BJ (cell line): ENCODE measurements at regions not wholly inside any gene's neighbourhood (a gene's known extent, or its start where the extent isn't known, plus 50 kb on each side); places are given as distances from the start of the nearest gene placed in this dataset.

Experiments used
- CTCF ChIA-PET: fragments of 350-600 bp; formaldehyde crosslinking; extraction: SDS; loops from one replicate; lab custom pipeline; 2021; ENCODE audit warnings: antibody characterized with exemption, inconsistent platforms; lab: Yijun Ruan, JAX
- POLR2A ChIA-PET: fragments of 300-600 bp; sonication (Branson Sonifier 250); formaldehyde crosslinking; extraction: SDS; loops from one replicate; lab custom pipeline; 2021; ENCODE audit warnings: antibody characterized with exemption; lab: Charles Lee
- DNase-seq: peaks from one replicate; pipeline ENCODE4 v3.0.0-alpha.2; 2011; ENCODE audit warnings: low read depth
- H3K27me3 ChIP-seq: 2 replicates; pipeline ENCODE4 v1.6.0; 2011; ENCODE audit warnings: low read length; ENCODE audit not compliant: control insufficient read depth, insufficient read depth
- H3K36me3 ChIP-seq: 2 replicates; pipeline ENCODE4 v1.5.1; 2011; ENCODE audit warnings: low read length; ENCODE audit not compliant: control insufficient read depth, insufficient read depth
- H3K4me3 ChIP-seq: 2 replicates; pipeline ENCODE4 v1.5.1; 2011; ENCODE audit warnings: low read depth, mild to moderate bottlenecking, control low read depth, low read length
- CTCF ChIP-seq: IDR thresholded peaks from 2 replicates; pipeline ENCODE4 v1.5.1; 2011; ENCODE audit warnings: low read depth, mild to moderate bottlenecking, control low read depth, inconsistent platforms, low read length, moderate library complexity; ENCODE audit not compliant: insufficient read depth

GRCh38 chr14:22147716-22148115, 441.3 kb downstream of the DAD1 start:
- no peak for DNase-seq
- Histone ChIP-seq H3K4me3 (no peak overlapping the region), H3K36me3 (no peaks in the 10 kb centered on the region), H3K27me3 (no peaks in the 10 kb centered on the region)
- no peak for TF ChIP-seq CTCF
- CTCF ChIA-PET, result no interaction called here
- POLR2A ChIA-PET, result no interaction called here

- H3K36me3 ChIP-seq, result no peaks in the 10 kb centered on the region
- H3K27me3 ChIP-seq, result no peaks in the 10 kb centered on the region
- DNase-seq, result no peak
- CTCF ChIA-PET, result no interaction called here
- no peak overlapping the region for H3K4me3 ChIP-seq
- no peak for TF ChIP-seq CTCF
- POLR2A ChIA-PET, result interaction anchor here (0.6 kb wide), 1 partner anchor 1379 kb away, joined by 3 read pairs; no protein-coding TSS in a partner anchor
Observed at GRCh38 chr14:22143363-22143762, 445.7 kb downstream of the DAD1 start.

GRCh38 chr14:22140633-22141032, 448.4 kb downstream of the DAD1 start:
- H3K4me3 ChIP-seq, result no peak overlapping the region
- CTCF ChIA-PET, result no interaction called here
- no peaks in the 10 kb centered on the region for H3K27me3 ChIP-seq
- no peak for DNase-seq
- TF ChIP-seq CTCF, result no peak
- no peaks in the 10 kb centered on the region for H3K36me3 ChIP-seq
- POLR2A ChIA-PET, result no interaction called here

- Histone ChIP-seq H3K4me3 (no peak overlapping the region), H3K36me3 (no peaks in the 10 kb centered on the region), H3K27me3 (no peaks in the 10 kb centered on the region)
- no peak for DNase-seq
- TF ChIP-seq CTCF, result peak; percentile 41; the same call in 1 of the 2 replicates
- CTCF ChIA-PET, result interaction anchor here (0.7 to 1.6 kb wide), 3 partner anchors 9 to 554 kb away, joined by 3 read pairs; no protein-coding TSS in a partner anchor
- POLR2A ChIA-PET, result no interaction called here
Observed at GRCh38 chr14:22131749-22132476, 457.1 kb downstream of the DAD1 start.

GRCh38 chr14:22124073-22124613, 450.5 kb upstream of the OR4E1 start:
- no peak overlapping the region for H3K4me3 ChIP-seq
- POLR2A ChIA-PET, result no interaction called here
- CTCF ChIA-PET, result no interaction called here
- H3K36me3 ChIP-seq, result no peaks in the 10 kb centered on the region
- no peak for TF ChIP-seq CTCF
- DNase-seq, result no peak
- H3K27me3 ChIP-seq, result no peaks in the 10 kb centered on the region
